NCI-H526 treated with DMSO at 0.1 percent for 48 hours (cell line): ENCODE measurements at regions not wholly inside any gene's neighbourhood (a gene's known extent, or its start where the extent isn't known, plus 50 kb on each side); places are given as distances from the start of the nearest gene placed in this dataset.
A peak's percentile ranks its signal among the peaks of the same experiment; 100 is the strongest.

Experiments
- DNase-seq: peaks from one replicate; lab custom pipeline; 2025; lab: John Stamatoyannopoulos, UW

DNA sequence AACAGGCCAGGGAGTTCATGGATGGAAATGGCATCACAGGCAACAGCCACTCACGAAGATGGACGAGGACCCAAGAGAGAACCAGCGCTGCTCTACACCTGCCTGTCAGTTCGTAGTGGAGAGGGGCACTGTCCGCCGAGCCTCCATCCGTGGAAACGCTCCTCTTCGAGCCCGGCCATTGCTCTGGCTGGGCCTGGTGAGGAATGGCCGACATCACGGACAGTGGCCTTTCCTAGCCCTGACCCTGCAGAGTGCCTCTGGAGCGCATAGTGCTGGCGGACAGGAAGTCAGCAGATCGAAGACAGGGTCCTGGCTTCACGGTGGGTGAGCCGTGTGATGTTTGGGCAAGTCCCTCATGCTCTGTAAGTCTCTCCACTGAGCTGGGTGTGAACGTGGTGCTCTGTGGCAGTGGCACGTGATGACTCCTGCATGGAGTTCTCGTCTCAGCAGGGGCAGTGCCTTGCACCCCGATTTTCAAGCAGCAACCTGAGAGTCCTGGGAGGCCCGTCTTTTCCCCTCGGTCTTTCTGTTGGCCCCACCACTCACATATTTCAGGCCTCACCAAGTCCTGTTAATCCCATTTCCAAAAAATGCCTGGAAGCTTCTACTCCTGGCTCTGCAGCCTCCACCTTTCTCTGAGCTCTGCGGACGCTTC is 214.4 kb downstream of the ERMARD start:
- no peak for DNase-seq

DNA sequence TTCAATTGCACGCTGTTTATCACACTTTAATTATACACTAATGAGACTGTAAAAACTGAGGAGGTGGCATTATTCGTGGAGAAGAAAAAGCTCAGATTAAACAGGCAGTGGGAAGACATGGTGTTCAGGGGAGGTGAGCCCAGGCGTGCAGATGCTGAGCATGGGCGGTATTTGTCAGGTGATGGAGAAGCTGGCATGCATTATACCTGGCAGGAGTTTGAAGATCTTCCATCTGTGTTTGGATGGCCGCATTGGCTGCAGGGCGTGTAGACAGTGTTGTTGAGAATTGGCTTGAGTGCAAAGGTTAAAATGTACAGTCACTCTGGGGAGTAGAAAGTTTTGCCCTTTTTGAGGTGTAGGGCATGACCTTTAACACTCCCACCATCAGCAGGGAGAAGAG is 213.8 kb downstream of the ERMARD start:
- no peak for DNase-seq

- DNase-seq, result no peak
Measured at GRCh38 chr6:169964486-169965180, 213.2 kb downstream of the ERMARD start.

DNA sequence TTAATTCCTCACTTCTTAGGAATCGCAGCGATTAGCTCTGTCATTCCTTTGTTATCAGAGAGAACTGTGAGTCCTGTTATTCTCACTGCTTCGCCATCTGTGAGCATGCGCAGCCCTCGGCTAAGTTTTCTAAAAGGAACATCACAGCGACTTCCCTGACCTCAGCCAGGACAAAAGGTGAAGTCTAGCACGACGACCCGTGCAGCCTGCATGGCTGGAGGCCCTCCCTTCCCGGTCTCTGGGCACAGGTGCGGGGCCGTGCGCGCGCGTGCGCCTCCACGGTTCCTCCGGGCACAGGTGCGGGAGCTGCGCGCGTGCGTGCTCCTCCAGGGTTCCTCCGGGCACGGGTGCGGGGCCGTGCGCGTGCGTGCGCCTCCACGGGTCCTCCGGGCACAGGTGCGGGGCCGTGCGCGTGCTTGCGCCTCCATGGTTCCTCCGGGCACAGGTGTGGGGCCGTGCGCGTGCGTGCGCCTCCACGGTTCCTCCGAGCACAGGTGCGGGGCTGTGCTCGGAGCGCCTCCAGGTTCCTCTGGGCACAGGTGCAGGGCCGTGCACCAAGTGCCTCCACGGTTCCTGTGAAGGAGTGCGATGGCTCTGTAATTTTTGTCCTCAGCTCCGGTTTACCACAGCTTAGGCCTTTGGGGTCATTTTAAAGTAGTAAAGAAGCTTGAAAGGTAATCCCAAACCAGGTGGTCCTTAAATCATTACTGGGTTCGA is 212.3 kb downstream of the ERMARD start:
- no peak for DNase-seq

DNA sequence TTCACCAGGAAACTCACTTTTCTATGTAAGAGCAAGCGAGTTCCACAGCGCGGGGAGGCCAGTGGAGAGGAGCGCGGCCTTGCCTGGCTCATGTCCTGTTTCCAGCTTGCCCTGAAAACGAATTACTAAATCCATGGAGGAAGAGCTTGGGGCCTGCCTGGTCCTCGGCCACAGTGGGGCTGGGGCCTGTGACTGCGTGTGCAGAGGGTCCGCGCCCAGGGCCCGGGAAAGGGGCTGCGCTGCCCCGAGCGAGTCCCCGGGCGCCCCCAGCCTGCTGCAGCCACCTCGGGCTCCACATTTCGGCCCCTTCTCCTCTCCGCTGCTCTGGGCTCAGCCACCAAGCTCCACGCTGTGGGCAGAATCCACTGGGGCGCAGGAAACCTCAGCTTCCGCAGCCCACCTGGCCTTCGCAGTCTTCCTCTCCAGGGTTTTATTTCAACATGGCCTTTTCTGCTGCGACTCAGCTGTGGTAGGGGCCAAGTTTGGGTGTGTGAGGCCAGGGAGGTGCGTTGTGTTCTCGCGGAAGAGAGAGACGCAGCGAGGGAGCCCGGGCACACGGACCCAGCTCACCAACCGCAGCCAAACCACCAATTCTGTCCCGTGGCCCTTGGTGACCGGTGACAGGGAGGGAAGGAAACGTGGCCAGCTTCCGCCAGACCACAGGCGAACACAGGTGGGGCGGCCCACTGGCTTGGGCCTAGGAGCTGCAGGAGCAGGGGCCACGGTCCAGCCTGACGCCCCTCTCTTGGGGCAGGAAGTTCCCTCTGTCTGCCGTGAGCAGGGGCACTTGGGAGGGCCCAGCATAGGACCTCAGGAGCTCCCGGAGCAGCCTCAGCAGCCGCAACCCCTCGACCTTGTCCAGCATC is 211.4 kb downstream of the ERMARD start:
- DNase-seq, result no peak

DNA sequence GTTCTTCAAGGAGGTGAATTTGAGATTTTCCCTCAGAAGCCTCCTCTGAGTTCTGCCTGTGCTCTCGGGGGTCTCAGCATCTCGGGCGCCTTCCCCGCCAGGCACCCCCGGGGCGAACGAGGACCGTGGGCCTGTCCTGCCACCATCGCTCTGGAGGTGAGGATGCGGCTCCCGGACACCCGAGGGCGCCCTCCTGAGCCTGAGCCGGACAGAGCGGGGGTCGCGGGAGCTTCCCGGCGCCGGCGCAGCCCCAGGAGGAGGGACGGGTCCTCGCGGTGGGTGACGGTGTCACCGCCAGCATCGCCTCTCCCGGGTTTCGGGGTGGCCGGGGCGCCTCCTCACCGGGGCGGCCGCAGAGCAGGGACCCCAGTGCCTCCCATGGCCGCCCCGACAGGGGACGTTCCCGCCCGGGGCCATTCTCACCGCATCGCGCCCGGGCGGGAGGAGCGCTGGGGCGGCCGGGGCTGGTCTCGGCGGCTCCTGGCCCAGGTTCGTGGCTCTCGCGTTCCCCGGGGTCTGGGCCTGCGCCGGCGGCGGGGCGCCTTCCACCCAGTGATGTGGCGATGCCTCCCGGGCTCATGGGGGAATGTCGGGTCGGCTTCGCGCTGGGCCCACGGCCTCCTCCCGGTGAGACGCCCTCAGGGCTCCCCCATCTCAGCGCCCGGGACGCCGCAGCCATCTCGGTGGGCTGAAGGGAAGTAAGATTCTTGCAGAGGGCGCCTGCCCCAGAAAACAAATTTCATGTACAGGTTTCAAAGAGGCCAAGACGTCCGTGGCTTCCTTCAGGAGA is 210.5 kb downstream of the ERMARD start:
- DNase-seq, result no peak

GRCh38 chr6:169960886-169961611 is 209.6 kb downstream of the ERMARD start:
- no peak for DNase-seq

DNA sequence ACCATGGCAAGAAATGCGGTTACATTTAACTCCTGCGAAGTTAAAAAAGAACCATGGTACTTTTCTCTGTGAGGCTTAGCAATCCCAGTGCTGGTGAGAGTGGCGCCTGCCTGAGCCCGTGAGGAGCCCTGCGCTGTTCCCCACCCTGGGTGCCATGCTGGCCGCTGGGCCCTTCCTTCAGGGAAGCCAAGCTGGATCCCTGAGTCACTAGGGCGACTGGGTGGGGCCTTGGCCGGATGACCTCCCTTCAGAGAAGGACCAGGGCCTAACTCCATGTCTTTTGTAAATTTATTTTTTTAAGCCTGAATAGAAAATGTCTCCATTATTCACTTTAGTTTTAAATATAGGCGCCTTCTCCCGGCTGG is 209.1 kb downstream of the ERMARD start:
- no peak for DNase-seq

GRCh38 chr6:169960003-169960344 is 208.6 kb downstream of the ERMARD start:
- no peak for DNase-seq

DNA sequence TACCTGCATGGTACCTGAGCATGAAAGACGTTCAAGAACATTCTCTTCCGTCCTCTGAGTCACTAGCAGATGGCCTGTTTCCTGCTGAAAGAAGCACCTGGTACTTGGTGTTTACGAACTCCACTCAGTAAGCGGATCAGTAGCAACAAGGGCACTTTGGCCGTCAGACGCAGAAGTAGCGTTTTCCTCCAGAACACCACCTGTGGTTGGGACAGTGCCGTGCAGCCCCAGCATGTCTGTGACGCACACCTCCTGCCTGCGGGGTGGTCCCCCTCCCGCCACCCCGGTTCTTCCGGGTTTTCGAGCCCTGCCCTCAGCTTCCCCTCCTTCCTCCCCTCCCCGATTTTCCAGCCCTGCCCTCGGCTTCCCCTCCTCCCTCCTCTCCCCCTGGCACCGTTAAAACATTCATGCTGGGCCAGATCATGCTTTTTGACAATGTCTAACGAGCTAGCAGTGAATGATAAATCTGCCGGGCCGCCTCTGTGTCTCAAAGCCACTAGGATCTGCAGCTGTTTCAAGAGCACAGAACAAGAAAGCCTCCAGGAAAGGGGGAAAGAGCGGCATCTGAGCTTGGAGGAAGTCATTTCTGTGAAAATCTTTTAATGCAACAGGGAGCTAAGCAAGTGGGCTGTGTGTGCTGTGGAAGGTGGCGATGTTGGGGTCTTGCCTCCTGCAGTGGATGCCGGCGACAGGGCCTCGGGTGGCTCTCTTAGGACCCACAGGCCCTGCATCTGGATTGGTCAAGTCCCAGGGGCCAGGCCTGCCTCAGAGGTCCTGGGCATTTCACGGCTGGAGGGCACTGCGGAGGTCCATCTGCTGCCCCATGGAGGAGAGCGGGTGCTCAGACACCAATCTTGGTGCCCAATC is 207.9 kb downstream of the ERMARD start:
- DNase-seq, result no peak

DNA sequence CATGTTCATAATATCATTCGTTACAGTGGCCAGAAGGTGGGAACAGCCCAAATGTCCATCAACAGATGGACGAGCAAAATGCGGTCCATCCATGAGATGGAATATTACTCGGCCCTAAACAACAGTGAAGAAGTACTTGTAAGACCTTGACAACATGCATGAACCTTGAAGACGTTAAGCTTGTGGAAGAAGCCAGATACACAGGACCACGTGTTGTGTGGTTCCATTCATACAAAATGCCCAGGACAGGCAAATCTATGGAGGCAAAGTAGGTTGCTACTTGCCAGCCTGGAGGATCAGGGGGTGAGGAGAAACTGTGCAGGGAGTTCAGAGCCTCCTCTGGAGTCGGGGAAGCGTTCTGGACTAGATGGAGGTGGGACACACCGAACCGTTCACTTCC is 207.1 kb downstream of the ERMARD start:
- DNase-seq, result no peak

DNA sequence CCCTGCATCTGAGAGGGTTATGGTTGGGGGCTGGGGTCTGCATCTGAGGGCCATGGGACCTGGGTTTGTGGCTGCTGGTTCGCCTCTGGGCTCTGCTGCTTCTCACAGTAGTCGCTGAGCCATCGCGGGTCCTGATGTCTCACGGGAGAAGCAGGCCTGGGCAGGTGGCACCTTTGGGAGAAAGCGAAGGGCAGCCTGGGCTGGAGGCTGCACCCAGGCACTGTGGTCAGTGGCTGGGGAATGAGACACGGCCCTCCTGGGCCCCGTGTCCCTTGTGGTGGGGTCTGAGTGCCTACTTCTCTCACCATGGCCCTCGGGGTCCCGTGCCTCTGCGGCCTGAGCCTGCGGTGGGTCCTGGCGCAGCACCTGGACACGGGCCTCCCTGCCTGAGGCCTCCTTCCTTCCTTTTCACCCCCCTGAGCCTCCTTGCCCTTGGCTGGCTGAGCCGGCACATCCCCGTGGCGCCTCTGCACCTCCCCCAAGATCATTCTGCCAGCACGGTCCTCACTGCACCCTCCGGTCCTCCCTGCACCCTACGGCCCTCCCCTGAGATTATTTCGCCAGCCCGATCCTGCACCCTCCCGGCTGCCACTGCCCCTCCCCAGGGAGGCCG is 206.0 kb downstream of the ERMARD start:
- DNase-seq, result no peak

- no peak for DNase-seq
Measured at GRCh38 chr6:169956580-169956979, 205.2 kb downstream of the ERMARD start.

- DNase-seq, result no peak
Measured at GRCh38 chr6:169955731-169956437, 204.5 kb downstream of the ERMARD start.

DNA sequence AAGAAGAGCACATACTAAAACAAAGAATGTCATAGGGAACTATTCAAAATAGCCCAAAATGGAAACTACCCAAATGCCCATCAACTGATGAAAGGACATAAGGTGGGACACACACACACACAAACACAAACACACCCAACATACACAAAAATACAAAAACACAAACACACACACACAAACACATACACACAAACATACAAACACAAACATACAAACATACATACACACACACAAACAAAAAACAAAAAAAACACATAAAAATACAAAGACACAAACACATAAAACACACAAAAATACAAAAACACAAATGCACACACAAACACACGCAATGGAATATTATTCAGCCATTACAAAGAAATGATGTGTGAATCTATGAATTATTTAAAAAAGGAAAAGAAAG is 203.6 kb downstream of the ERMARD start:
- no peak for DNase-seq

DNA sequence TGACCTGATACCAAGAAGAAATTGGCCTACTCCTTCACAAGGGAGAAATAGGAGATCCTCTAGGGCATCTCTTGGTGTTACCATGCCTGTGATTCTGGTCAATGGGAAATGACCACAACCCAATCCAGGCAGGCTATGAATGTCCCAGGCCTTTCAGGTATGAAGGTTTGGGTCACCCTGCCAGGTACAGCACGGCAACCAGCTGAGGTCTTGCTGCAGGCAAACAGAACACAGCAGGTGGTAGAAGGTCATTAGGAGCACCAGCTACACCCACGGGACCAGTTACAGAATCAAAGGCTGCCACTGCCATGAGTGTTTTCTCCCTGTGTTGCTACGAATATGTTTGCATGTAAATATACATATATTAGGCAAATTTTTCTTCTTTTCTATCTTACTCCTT is 202.3 kb downstream of the ERMARD start:
- DNase-seq, result peak; percentile 95

- DNase-seq, result no peak
Measured at GRCh38 chr6:169950558-169950957, 199.1 kb downstream of the ERMARD start.

- DNase-seq, result no peak
Measured at GRCh38 chr6:169949511-169950097, 198.2 kb downstream of the ERMARD start.

DNA sequence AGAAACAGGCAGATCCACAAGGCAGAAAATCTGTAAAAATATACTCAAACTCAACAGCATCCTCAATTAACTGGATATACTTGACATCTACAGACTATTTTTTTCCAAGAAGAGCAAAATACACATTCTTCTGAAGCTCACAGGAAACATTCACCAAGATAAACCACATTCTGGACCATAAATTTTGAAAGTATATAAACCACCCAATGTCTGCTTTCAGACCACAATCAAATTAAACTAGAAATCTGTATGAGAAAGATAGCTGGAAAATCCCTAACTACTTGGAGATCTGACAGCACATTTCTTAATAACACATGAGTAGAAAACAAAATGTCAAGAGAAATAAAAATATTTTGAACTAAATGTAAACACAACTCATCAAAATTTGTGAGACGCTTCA is 195.5 kb downstream of the ERMARD start:
- DNase-seq, result no peak
